GM23248 (cell line): ENCODE measurements at regions not wholly inside any gene's neighbourhood (a gene's known extent, or its start where the extent isn't known, plus 50 kb on each side); places are given as distances from the start of the nearest gene placed in this dataset.

Experiments
- EZH2 ChIP-seq: fragments of 200-600 bp; sonication (generic); IDR thresholded peaks from 2 replicates; pipeline ENCODE4 v1.6.1; 2018; ENCODE audit warnings: antibody characterized with exemption, mild to moderate bottlenecking; ENCODE audit not compliant: insufficient read depth, poor library complexity, severe bottlenecking
- EZH2phosphoT487 ChIP-seq: fragments of 200-600 bp; sonication (generic); IDR thresholded peaks from 2 replicates; pipeline ENCODE4 v1.6.1; 2018; ENCODE audit warnings: antibody characterized with exemption, moderate library complexity, mild to moderate bottlenecking, low read depth; ENCODE audit not compliant: insufficient read depth

DNA sequence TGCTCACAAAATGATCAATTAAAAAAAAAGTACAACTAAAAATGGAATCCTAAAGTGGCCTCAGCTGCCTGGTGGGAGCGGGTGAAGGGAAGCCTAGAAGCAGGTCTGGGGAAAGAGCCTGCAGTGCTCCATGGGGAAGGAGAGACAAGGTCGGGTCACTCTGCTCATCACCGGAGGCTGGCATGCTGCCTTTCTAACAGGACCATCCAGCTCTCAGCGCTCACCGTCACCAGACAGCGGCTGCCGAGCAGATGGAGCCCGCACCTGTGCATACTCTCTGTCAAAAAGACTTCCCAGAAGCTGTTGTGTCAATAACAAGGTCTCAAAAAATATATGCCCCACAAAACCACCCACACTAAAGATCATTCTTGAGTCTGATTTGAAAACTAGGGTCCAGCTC lies 112.8 kb downstream of the BAMBI start:
- TF ChIP-seq EZH2phosphoT487, result no peak
- no peak for TF ChIP-seq EZH2
